Sigmoid colon (tissue), 6 donors: ENCODE measurements at regions not wholly inside any gene's neighbourhood (a gene's known extent, or its start where the extent isn't known, plus 50 kb on each side); places are given as distances from the start of the nearest gene placed in this dataset.

ENCODE experiments used
- DNase-seq: peaks from one replicate; pipeline ENCODE4 v3.0.0-alpha.2; 2019
- H3K27ac ChIP-seq, 4 donors: fragments of 200-600 bp; sonication (generic); one replicate each; pipeline ENCODE4 v1.5.1; 2016 to 2019; ENCODE audit warnings: mild to moderate bottlenecking in 1 of 4
- H3K27me3 ChIP-seq, 3 donors: fragments of 200-600 bp; sonication (generic); one replicate each; pipeline ENCODE4 v1.5.1; 2019; ENCODE audit warnings: mild to moderate bottlenecking in 1 of 3
- H3K36me3 ChIP-seq, 4 donors: fragments of 200-600 bp; sonication (generic); one replicate each; pipeline ENCODE4 v1.5.1; 2016 to 2019
- H3K4me1 ChIP-seq, 4 donors: fragments of 200-600 bp; sonication (generic); one replicate each; pipeline ENCODE4 v1.5.1; 2017 to 2019
- H3K4me3 ChIP-seq, 4 donors: fragments of 200-600 bp; sonication (generic); one replicate each; pipeline ENCODE4 v1.5.1; 2017 to 2019; ENCODE audit warnings: mild to moderate bottlenecking in 2 of 4, moderate library complexity in 1 of 4
- H3K9me3 ChIP-seq, 4 donors: fragments of 200-600 bp in 3 of 4; sonication (generic) in 3 of 4; one replicate each; pipeline versions ENCODE4 v1.5.1 to v1.6.1; 2013 to 2019
- EP300 ChIP-seq, 4 donors: sonication (generic); formaldehyde crosslinking; IDR thresholded peaks; one replicate each; pipeline ENCODE4 v1.6.1; 2017; ENCODE audit warnings: antibody characterized with exemption in 4 of 4
- POLR2A ChIP-seq, 2 donors: fragments of 450-650 bp; IDR thresholded peaks; one replicate each; pipeline ENCODE4 v1.6.1; 2016; ENCODE audit warnings: antibody characterized with exemption in 2 of 2, mild to moderate bottlenecking in 2 of 2, moderate library complexity in 2 of 2
- POLR2AphosphoS5 ChIP-seq, 4 donors: sonication (generic); formaldehyde crosslinking; IDR thresholded peaks; one replicate each; pipeline ENCODE4 v1.6.1; 2017; ENCODE audit warnings: antibody characterized with exemption in 4 of 4
- WGBS, 2 donors: extraction: QIAGEN DNeasy Blood & Tissue Kit; methylation state at CpG; one replicate each; pipeline ENCODE4 v1.1.7; 2013; 5-methylcytosine and 5-hydroxymethylcytosine counted together
- intact Hi-C: fragments of 100-400 bp; cut with DNase I; formaldehyde crosslinking; loops from one replicate; pipeline ENCODE4 v1.15.1; 2023
- TF ChIP-seq, protein P1 (sequence below), 4 experiments: fragments of 450-650 bp in 3 of 4; fragments of 200-600 bp in 1 of 4; IDR thresholded peaks; one replicate each; pipeline ENCODE4 v1.5.1; 2016 to 2019; ENCODE audit warnings: antibody characterized with exemption in 4 of 4, mild to moderate bottlenecking in 3 of 4, moderate library complexity in 2 of 4
- donor health status: healthy with polysubstance abuse.
- donor health status: healthy.

DNA sequence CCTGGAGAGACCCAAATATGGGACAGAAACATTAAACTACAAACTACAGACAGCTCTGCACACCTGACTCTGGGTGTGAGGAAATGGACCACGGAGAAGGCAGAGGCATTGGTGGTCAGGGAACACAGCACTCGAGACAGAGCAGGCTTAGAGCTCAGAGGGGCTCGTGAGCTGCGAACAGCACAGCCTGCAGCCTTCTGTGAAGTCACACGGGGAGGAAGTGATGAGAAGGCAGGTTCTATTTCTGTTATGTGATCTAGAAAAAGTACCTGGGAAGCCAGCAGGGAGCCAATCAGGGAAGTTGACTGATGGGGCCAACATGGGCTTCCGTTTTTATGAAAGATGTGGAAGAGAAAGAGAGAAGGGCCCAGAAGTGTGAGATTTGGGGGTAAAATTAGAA lies 88.9 kb upstream of the SNAP25 start:
- WGBS, 2 donors = 65 to 78% methylated on average over 6 of the region's 6 CpGs
- intact Hi-C loops = loop anchor here (10.0 kb wide), 1 partner anchor 95 kb away; no protein-coding TSS in a partner anchor

DNA sequence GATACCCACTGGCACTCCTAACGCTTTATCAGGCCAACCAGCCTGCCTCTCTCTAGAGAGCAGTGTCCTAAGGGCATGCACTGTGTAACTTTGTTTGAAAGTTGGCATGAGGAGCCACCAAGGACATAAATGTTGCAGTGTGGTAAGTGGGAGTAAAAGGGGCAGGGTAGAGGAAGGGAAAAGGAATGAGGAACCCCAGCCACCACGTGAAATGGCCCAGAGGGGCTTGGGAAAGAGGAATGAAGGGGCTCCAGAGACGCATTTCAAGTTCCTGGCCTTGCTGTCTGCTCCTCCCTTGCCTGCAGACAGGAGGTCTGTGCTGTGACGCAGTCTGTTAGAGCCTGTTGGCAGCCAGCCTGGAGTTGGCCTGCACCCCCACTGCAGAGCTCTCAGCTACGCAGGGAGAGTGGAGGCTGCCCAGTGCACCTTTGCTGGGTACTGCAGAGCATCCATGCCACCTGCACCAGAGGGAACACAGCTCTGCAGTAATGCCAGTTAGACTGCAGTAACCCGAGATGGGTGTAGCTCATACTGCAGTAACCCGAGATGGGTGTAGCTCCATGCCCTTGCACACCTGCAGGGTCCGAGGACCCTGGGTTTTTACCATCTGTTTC lies 86.8 kb upstream of the SNAP25 start:
- DNase-seq = peak; percentile 84
- intact Hi-C loops = loop anchor here (10.0 kb wide), 1 partner anchor 93 kb away; no protein-coding TSS in a partner anchor
- Histone ChIP-seq H3K4me1 (peaks cover 0 to 12% (median 6%) of the 10 kb centered on the region in 4 donors), H3K36me3 (no peaks in the 10 kb centered on the region), H3K27ac (peak overlapping the region in 2 of 4 donors; percentile 46 to 56), H3K4me3 (no peak overlapping the region), H3K9me3 (no peaks in the 10 kb centered on the region), H3K27me3 (no peaks in the 10 kb centered on the region)
- TF ChIP-seq EP300 (IDR thresholded peaks at IDR 0.05) (no peak), POLR2AphosphoS5 (IDR thresholded peaks at IDR 0.05) (peak in 1 of 4 donors; percentile 10), POLR2A (IDR thresholded peaks at IDR 0.05) (no peak)
- TF ChIP-seq, protein P1, sequence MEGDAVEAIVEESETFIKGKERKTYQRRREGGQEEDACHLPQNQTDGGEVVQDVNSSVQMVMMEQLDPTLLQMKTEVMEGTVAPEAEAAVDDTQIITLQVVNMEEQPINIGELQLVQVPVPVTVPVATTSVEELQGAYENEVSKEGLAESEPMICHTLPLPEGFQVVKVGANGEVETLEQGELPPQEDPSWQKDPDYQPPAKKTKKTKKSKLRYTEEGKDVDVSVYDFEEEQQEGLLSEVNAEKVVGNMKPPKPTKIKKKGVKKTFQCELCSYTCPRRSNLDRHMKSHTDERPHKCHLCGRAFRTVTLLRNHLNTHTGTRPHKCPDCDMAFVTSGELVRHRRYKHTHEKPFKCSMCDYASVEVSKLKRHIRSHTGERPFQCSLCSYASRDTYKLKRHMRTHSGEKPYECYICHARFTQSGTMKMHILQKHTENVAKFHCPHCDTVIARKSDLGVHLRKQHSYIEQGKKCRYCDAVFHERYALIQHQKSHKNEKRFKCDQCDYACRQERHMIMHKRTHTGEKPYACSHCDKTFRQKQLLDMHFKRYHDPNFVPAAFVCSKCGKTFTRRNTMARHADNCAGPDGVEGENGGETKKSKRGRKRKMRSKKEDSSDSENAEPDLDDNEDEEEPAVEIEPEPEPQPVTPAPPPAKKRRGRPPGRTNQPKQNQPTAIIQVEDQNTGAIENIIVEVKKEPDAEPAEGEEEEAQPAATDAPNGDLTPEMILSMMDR (IDR thresholded peaks at IDR 0.05) = no peak
- WGBS, 2 donors = 28 to 59% methylated on average over 8 of the region's 8 CpGs

More for the DNA sequence above, 88.9 kb upstream of the SNAP25 start:
- Histone ChIP-seq H3K36me3 (no peaks in the 10 kb centered on the region), H3K27me3 (no peaks in the 10 kb centered on the region), H3K4me1 (peaks cover 0 to 12% (median 6%) of the 10 kb centered on the region in 4 donors), H3K9me3 (peaks cover 0 to 9% (median 3%) of the 10 kb centered on the region in 4 donors), H3K27ac (no peak overlapping the region), H3K4me3 (no peak overlapping the region)
- no peak for DNase-seq
- TF ChIP-seq, protein P1 (IDR thresholded peaks at IDR 0.05) = no peak
- TF ChIP-seq EP300 (IDR thresholded peaks at IDR 0.05) (no peak), POLR2A (IDR thresholded peaks at IDR 0.05) (no peak), POLR2AphosphoS5 (IDR thresholded peaks at IDR 0.05) (no peak)

DNA sequence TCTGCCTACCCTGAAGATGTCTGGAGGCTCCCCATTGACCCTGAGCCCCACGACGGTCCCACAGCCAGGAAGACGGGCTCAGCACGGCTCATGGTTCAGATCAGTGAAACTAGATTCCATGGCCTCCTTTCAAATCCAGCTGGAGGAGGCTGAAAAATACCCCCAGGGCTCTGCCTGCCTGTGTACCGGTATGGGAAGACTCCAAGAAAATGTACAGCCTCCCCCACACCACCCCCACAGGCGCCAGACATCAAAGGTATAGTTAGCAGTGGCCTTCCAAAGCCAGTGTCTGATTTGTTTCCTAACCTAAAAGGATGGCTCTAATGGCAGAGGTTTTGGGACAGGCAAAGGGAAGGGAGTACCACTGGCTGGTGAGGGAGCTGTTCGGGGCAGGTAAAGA lies 86.2 kb upstream of the SNAP25 start:
- H3K4me3 ChIP-seq = no peak overlapping the region
- H3K27me3 ChIP-seq = no peaks in the 10 kb centered on the region
- intact Hi-C loops = loop anchor here (10.0 kb wide), 1 partner anchor 92 kb away; no protein-coding TSS in a partner anchor
- H3K27ac ChIP-seq = no peak overlapping the region
- peaks cover 0 to 12% (median 6%) of the 10 kb centered on the region in 4 donors for H3K4me1 ChIP-seq
- DNase-seq = no peak
- H3K36me3 ChIP-seq = no peaks in the 10 kb centered on the region
- TF ChIP-seq, protein P1 (IDR thresholded peaks at IDR 0.05) = no peak
- TF ChIP-seq EP300 (IDR thresholded peaks at IDR 0.05) (no peak), POLR2A (IDR thresholded peaks at IDR 0.05) (no peak), POLR2AphosphoS5 (IDR thresholded peaks at IDR 0.05) (no peak)
- H3K9me3 ChIP-seq = no peaks in the 10 kb centered on the region
- 76 to 88% methylated on average over 7 of the region's 7 CpGs for WGBS, 2 donors

DNA sequence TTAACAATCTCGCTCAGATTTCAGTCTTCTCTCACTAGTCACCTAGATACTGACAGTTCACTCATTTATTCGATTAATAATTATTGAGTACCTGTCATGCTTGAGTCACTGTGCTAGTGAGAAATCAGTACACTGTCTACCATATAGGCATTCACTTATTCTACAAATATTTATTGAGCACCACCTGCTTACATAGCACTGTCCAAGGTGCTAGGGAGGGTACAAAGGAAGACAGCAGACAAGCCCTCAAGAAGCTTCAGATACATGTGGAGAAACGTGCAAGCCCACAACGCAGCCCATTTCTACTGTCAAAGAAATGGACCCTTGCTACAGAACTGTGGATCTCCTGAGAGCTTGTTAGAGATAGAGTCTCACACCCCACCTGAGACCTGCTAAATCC lies 85.1 kb upstream of the SNAP25 start:
- intact Hi-C loops = loop anchor here (10.0 kb wide), 1 partner anchor 91 kb away; no protein-coding TSS in a partner anchor

DNA sequence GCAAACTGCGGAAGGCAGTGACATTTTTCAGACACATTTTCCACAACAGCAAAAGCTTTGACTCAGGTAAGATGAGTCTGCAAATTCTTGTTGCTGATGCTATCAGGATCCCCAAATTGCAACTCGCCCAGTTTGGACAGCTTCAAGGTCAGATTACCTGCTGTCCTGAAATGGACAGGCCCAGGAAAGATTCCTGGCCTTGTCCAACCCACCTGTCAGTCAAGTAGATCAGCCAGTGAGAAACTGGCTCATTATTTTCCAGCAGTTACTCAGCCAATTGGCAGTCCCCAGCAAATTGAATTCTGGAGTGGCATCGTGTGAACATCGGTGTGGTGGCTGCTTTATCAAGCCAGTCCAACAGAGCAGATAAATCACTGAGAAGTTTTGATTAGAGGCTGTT lies 84.5 kb upstream of the SNAP25 start:
- Histone ChIP-seq H3K27ac (no peak overlapping the region), H3K9me3 (no peaks in the 10 kb centered on the region), H3K4me1 (peaks cover 0 to 12% (median 6%) of the 10 kb centered on the region in 4 donors), H3K4me3 (no peak overlapping the region), H3K27me3 (no peaks in the 10 kb centered on the region), H3K36me3 (no peaks in the 10 kb centered on the region)
- intact Hi-C loops = loop anchor here (10.0 kb wide), 1 partner anchor 91 kb away; no protein-coding TSS in a partner anchor
- WGBS, 2 donors = 82 to 83% methylated on average over 4 of the region's 4 CpGs
- TF ChIP-seq, protein P1 (IDR thresholded peaks at IDR 0.05) = no peak
- TF ChIP-seq POLR2AphosphoS5 (IDR thresholded peaks at IDR 0.05) = no peak
- TF ChIP-seq POLR2A (IDR thresholded peaks at IDR 0.05) = no peak
- TF ChIP-seq EP300 (IDR thresholded peaks at IDR 0.05) = no peak
- no peak for DNase-seq

More for the DNA sequence above, 85.1 kb upstream of the SNAP25 start:
- no peak overlapping the region for H3K27ac ChIP-seq
- H3K4me3 ChIP-seq = no peak overlapping the region
- no peaks in the 10 kb centered on the region for H3K9me3 ChIP-seq
- H3K27me3 ChIP-seq = no peaks in the 10 kb centered on the region
- peaks cover 0 to 12% (median 6%) of the 10 kb centered on the region in 4 donors for H3K4me1 ChIP-seq
- WGBS, 2 donors = 82 to 90% methylated on average over 4 of the region's 4 CpGs
- H3K36me3 ChIP-seq = no peaks in the 10 kb centered on the region
- DNase-seq = no peak
- TF ChIP-seq POLR2A (IDR thresholded peaks at IDR 0.05) = no peak
- no peak for TF ChIP-seq EP300 (IDR thresholded peaks at IDR 0.05)
- no peak for TF ChIP-seq POLR2AphosphoS5 (IDR thresholded peaks at IDR 0.05)
